ENCODE measurements at regions not wholly inside any gene's neighbourhood (a gene's known extent, or its start where the extent isn't known, plus 50 kb on each side); places are given as distances from the start of the nearest gene placed in this dataset.
"Not testable (repeated sequence)": the region's sequence is repeated elsewhere in the genome, so short reads cannot be mapped to it uniquely, and the experiment has no call there.

GRCh38 chr2:76160670-76161069, 450.0 kb upstream of the GCFC2 start:
- DNase-seq = no peak

- DNase-seq = no peak
These were observed 448.4 kb upstream of the GCFC2 start for GRCh38 chr2:76159042-76159648.

GRCh38 chr2:76157531-76157930, 446.8 kb upstream of the GCFC2 start:
- no peak for DNase-seq

- no peak for DNase-seq
These were observed 444.3 kb upstream of the GCFC2 start for GRCh38 chr2:76154981-76155380.

GRCh38 chr2:76149846-76150245, 439.1 kb upstream of the GCFC2 start:
- DNase-seq = no peak

- DNase-seq = not testable (repeated sequence)
These were observed 428.6 kb upstream of the GCFC2 start for GRCh38 chr2:76139303-76139702.

GRCh38 chr2:76128622-76129021, 417.9 kb upstream of the GCFC2 start:
- DNase-seq = no peak

GRCh38 chr2:76120176-76120575, 409.5 kb upstream of the GCFC2 start:
- no peak for DNase-seq

- DNase-seq = no peak
These were observed 379.0 kb upstream of the GCFC2 start for GRCh38 chr2:76089683-76090082.

- no peak for DNase-seq
These were observed 372.5 kb upstream of the GCFC2 start for GRCh38 chr2:76083248-76083647.

- no peak for DNase-seq
These were observed 371.8 kb upstream of the GCFC2 start for GRCh38 chr2:76082509-76082908.

- DNase-seq = no peak
These were observed 369.4 kb upstream of the GCFC2 start for GRCh38 chr2:76080154-76080553.

- DNase-seq = no peak
These were observed 364.4 kb upstream of the GCFC2 start for GRCh38 chr2:76075126-76075525.

- DNase-seq = no peak
These were observed 363.4 kb upstream of the GCFC2 start for GRCh38 chr2:76073992-76074604.

- DNase-seq = no peak
These were observed 339.5 kb upstream of the GCFC2 start for GRCh38 chr2:76050196-76050595.

GRCh38 chr2:76044701-76045100, 334.0 kb upstream of the GCFC2 start:
- DNase-seq = no peak

- DNase-seq = no peak
These were observed 328.8 kb upstream of the GCFC2 start for GRCh38 chr2:76039505-76039904.

GRCh38 chr2:76027761-76028160, 317.0 kb upstream of the GCFC2 start:
- DNase-seq = no peak

GRCh38 chr2:76019128-76019527, 308.4 kb upstream of the GCFC2 start:
- no peak for DNase-seq

- DNase-seq = no peak
These were observed 298.8 kb upstream of the GCFC2 start for GRCh38 chr2:76009484-76009883.

- no peak for DNase-seq
These were observed 297.4 kb upstream of the GCFC2 start for GRCh38 chr2:76008001-76008702.

GRCh38 chr2:76000425-76000824, 289.7 kb upstream of the GCFC2 start:
- no peak for DNase-seq

GRCh38 chr2:75998451-75998850, 287.7 kb upstream of the GCFC2 start:
- no peak for DNase-seq

- DNase-seq = no peak
These were observed 284.0 kb upstream of the GCFC2 start for GRCh38 chr2:75994759-75995158.

GRCh38 chr2:75988622-75989021, 277.9 kb upstream of the GCFC2 start:
- DNase-seq = not testable (repeated sequence)

All from GDM1 (cell line).